KMS-11 (cell line): ENCODE measurements at regions not wholly inside any gene's neighbourhood (a gene's known extent, or its start where the extent isn't known, plus 50 kb on each side); places are given as distances from the start of the nearest gene placed in this dataset.

Experiments
- H2AFZ ChIP-seq: fragments of 200-600 bp; sonication (generic); 2 replicates; pipeline ENCODE4 v1.6.1; 2016; ENCODE audit warnings: antibody characterized with exemption, mixed run types, low read depth
- H3K27ac ChIP-seq: fragments of 200-600 bp; sonication (generic); 2 replicates; pipeline ENCODE4 v1.6.1; 2016; ENCODE audit warnings: mild to moderate bottlenecking, mixed run types
- H3K27me3 ChIP-seq: fragments of 200-600 bp; sonication (generic); 2 replicates; pipeline ENCODE4 v1.6.1; 2017; ENCODE audit warnings: mild to moderate bottlenecking, low read depth, mixed run types, moderate library complexity; ENCODE audit not compliant: insufficient read depth
- H3K36me3 ChIP-seq: fragments of 200-600 bp; sonication (generic); 2 replicates; pipeline ENCODE4 v1.6.1; 2017; ENCODE audit warnings: mild to moderate bottlenecking, mixed run types; ENCODE audit not compliant: insufficient read depth
- H3K4me1 ChIP-seq: fragments of 200-600 bp; sonication (generic); 2 replicates; pipeline ENCODE4 v1.6.1; 2016; ENCODE audit warnings: mild to moderate bottlenecking, low read depth, mixed run types; ENCODE audit not compliant: poor library complexity, severe bottlenecking
- H3K4me2 ChIP-seq: fragments of 200-600 bp; sonication (generic); 2 replicates; pipeline ENCODE4 v1.7.0; 2016; ENCODE audit warnings: mild to moderate bottlenecking, mixed run types
- H3K4me3 ChIP-seq: fragments of 200-600 bp; sonication (generic); IDR thresholded peaks from 2 replicates; pipeline ENCODE4 v1.6.1; 2017; ENCODE audit warnings: low read depth, low read length, mixed read lengths; ENCODE audit not compliant: insufficient read depth
- H3K79me2 ChIP-seq: fragments of 200-600 bp; sonication (generic); 2 replicates; pipeline ENCODE4 v1.6.1; 2016; ENCODE audit warnings: low read depth, mixed run types; ENCODE audit not compliant: insufficient read depth
- H3K9ac ChIP-seq: fragments of 200-600 bp; sonication (generic); 2 replicates; pipeline ENCODE4 v1.6.1; 2016; ENCODE audit warnings: mild to moderate bottlenecking, mixed run types
- H4K20me1 ChIP-seq: fragments of 200-600 bp; sonication (generic); 2 replicates; pipeline ENCODE4 v1.6.1; 2016; ENCODE audit warnings: mild to moderate bottlenecking, mixed run types; ENCODE audit not compliant: insufficient read depth
- TF ChIP-seq, protein P1 (sequence below): fragments of 200-600 bp; sonication (generic); conservative IDR thresholded peaks from 2 replicates; pipeline ENCODE4 v1.6.1; 2017; ENCODE audit warnings: low read depth, mild to moderate bottlenecking, antibody characterized with exemption, low read length, moderate library complexity, mixed read lengths

DNA sequence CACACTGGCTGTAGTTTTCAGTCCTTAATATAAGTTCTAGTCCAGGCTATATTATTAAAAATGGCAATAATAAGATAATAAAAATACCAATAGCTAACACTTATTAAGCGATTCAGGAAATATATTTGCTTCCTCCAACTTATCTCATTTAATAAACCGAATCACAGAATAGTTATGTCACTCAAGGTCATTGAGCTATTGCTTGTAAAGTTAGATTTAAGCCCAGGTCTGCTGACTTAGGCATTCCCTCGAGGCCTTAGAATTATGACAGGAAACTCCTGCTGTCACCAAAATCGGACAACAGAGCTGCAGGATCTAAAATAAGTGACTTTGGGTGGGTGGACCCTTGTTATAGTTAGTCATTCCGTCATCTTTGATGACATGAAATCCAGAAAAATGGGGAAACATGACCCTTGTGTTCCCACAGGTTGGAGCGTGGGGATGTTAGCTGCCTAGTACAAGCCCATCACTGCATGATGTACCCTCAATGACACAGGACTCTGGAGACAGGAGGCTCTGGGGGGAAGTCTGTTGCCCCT is 181.3 kb upstream of the PHYHIPL start:
- Histone ChIP-seq H3K4me1 (no peaks in the 10 kb centered on the region), H3K4me2 (no peak overlapping the region), H4K20me1 (no peaks in the 10 kb centered on the region), H3K79me2 (no peaks in the 10 kb centered on the region), H2AFZ (no peak overlapping the region), H3K4me3 (no peak overlapping the region), H3K27ac (no peak overlapping the region), H3K27me3 (no peaks in the 10 kb centered on the region), H3K9ac (no peak overlapping the region), H3K36me3 (no peaks in the 10 kb centered on the region)
- TF ChIP-seq, protein P1, sequence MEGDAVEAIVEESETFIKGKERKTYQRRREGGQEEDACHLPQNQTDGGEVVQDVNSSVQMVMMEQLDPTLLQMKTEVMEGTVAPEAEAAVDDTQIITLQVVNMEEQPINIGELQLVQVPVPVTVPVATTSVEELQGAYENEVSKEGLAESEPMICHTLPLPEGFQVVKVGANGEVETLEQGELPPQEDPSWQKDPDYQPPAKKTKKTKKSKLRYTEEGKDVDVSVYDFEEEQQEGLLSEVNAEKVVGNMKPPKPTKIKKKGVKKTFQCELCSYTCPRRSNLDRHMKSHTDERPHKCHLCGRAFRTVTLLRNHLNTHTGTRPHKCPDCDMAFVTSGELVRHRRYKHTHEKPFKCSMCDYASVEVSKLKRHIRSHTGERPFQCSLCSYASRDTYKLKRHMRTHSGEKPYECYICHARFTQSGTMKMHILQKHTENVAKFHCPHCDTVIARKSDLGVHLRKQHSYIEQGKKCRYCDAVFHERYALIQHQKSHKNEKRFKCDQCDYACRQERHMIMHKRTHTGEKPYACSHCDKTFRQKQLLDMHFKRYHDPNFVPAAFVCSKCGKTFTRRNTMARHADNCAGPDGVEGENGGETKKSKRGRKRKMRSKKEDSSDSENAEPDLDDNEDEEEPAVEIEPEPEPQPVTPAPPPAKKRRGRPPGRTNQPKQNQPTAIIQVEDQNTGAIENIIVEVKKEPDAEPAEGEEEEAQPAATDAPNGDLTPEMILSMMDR: no peak

- TF ChIP-seq, protein P1: no peak
- Histone ChIP-seq H3K79me2 (no peaks in the 10 kb centered on the region), H3K27me3 (no peaks in the 10 kb centered on the region), H3K4me3 (no peak overlapping the region), H4K20me1 (no peaks in the 10 kb centered on the region), H2AFZ (no peak overlapping the region), H3K9ac (no peak overlapping the region), H3K4me1 (no peaks in the 10 kb centered on the region), H3K27ac (no peak overlapping the region), H3K36me3 (no peaks in the 10 kb centered on the region), H3K4me2 (no peak overlapping the region)
These were observed 180.4 kb upstream of the PHYHIPL start for GRCh38 chr10:58996063-58996462.

GRCh38 chr10:58996866-58997265 is 179.6 kb upstream of the PHYHIPL start:
- H3K36me3 ChIP-seq: no peaks in the 10 kb centered on the region
- TF ChIP-seq, protein P1: no peak

GRCh38 chr10:58998924-58999713 is 177.3 kb upstream of the PHYHIPL start:
- Histone ChIP-seq H3K36me3 (no peaks in the 10 kb centered on the region), H3K79me2 (no peaks in the 10 kb centered on the region), H4K20me1 (no peaks in the 10 kb centered on the region), H3K27me3 (no peaks in the 10 kb centered on the region), H3K4me1 (no peaks in the 10 kb centered on the region), H3K9ac (no peak overlapping the region), H3K4me3 (no peak overlapping the region), H3K4me2 (no peak overlapping the region), H2AFZ (no peak overlapping the region), H3K27ac (no peak overlapping the region)
- TF ChIP-seq, protein P1: no peak

More at GRCh38 chr10:58996866-58997265, 179.6 kb upstream of the PHYHIPL start:
- Histone ChIP-seq H4K20me1 (no peaks in the 10 kb centered on the region), H3K79me2 (no peaks in the 10 kb centered on the region), H2AFZ (no peak overlapping the region), H3K4me1 (no peaks in the 10 kb centered on the region), H3K27me3 (no peaks in the 10 kb centered on the region), H3K4me2 (no peak overlapping the region), H3K9ac (no peak overlapping the region), H3K27ac (no peak overlapping the region), H3K4me3 (no peak overlapping the region)
